Pons (tissue), 1 donor: ENCODE measurements at regions not wholly inside any gene's neighbourhood (a gene's known extent, or its start where the extent isn't known, plus 50 kb on each side); places are given as distances from the start of the nearest gene placed in this dataset.
A peak's percentile ranks its signal among the peaks of the same experiment; 100 is the strongest.
"Not testable (repeated sequence)": the region's sequence is repeated elsewhere in the genome, so short reads cannot be mapped to it uniquely, and the experiment has no call there.

Experiments
- DNase-seq: peaks from one replicate; pipeline ENCODE4 v3.0.0-alpha.2; 2016; ENCODE audit warnings: low spot score

DNA sequence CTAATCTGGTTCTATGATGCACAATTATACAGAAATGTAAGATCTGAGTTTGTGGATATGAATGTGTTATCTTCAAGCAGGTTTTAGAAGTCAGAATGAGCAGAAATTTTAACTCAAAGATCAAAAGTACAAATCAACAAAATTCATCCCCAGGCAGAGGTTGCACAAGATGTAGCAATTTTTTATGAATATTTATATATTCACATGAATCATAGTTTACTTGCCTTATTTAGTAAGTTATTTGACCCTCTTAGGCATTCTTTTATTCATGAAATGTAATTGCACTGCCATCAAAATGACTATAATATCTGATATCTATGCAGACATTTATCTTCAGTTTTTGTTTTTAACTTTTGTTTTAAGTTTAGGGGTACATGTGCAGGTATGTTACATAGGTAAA, 103.1 kb upstream of the DAZL start:
- DNase-seq, result no peak

DNA sequence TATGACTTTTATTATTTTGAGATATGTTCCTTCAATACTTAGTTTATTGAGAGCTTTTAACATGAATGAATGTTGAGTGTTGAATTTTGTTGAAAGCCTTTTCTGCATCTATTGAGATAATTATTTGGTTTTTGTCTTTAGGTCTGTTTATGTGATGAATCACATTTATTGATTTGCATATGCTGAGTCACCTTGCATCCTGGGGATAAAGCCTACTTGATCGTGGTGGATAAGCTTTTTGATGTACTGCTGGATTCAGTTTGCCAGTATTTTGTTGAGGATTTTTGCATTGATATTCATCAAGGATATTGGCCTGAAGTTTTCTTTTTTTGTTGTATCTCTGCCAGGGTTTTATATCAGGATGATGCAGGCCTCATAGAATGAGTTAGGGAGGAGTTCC, 106.5 kb upstream of the DAZL start:
- DNase-seq, result not testable (repeated sequence)

DNA sequence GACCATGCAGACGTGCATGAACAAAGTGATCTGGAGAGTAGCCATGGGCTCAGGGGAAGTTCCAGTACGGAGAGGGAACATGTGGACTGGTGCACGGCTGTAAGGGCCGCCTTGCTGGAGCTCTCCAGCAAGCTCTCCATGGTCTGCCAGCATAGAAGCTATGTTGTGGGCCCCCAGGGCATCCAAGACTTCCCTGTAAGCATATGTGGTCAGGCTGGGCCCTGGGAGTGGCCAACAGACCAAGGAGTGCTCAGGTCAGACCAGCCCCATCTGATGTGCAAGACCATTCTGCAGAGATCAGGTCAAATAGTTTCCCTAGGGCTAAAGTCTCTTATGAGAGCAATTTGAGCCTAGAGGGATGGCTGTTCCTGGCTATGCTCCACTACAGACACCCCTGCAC, 110.1 kb upstream of the DAZL start:
- no peak for DNase-seq

DNA sequence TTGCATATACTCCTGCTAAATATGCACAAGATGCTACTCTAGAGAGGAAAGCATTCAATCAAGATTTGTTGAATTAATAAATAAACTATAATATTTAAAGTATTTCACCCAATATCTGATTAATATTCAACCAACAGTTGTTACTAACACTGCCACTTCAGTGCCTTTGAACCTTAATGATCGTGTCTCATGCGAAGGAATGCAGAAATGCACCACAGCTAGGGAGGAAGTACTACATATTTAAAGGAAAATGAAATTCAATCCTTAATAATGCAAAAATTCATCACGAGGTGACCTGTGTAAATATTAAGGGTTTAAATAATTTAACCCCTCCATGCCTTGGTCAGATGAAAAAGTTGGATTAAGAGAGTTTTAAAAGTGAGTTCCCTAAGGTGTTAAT, 114.2 kb upstream of the DAZL start:
- DNase-seq, result no peak

DNA sequence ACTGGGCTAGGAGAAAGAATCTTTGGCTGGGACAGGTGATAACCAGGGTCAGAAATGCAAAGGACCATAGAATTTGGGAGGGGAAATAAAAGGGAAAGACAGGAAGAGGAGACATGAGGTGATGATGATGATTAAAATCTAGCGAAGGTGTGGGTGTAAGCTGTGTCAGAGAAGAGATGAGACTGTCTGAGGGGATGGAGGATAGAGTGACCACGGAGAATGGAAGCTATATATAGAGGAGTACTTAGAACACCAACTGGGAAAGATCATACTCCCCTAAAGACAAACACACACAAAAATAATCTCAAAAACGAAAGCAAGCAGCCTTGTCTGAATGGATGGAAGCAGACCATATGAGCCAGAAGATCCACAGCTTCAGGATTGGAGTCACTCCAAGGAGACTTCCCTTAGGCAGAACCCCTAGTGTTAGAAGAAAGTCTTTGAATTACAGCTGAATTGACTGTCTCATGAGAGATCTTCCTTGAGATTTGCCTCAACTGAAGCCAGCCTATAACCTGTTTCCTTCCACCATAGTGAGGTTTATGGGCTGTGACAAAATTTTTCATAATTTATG, 115.2 kb upstream of the DAZL start:
- no peak for DNase-seq

DNA sequence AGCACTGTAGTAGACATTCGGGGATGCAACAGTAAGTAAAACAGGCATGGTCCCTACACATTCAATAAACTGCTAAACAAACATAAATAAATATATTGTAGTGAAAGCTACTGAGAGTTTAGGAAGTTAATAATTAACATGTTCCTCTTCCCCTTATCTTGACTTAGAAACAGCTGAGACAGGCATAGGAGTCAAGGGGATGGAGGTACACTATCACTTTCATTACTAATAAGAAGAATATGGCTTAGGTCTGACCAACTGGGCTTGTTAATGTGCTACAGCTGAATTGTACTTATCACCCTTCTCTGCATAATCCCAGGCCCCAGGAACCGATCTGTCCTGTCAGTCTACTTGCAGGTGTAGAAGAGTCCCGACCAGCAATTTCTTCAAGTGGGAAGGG, 116.3 kb upstream of the DAZL start:
- no peak for DNase-seq

DNA sequence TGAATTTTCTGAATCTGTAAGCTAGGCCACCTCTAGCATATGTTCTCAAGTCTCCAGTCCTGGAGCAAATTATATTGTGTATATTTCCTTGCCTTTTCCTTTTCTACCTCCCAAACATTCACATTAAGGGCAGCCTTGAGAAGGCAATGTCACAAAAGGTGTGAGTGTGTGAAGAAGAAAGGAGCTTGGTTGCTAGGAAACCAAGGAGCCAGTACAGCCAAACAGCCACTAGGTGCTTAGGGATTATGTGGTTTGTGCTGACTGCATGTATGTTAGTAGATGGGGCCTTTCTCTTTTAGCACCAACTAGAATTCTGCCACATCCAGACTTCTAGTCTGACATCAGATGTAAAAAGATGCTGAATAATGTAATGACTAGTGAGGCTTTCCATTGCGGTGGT, 118.8 kb upstream of the DAZL start:
- DNase-seq, result peak; percentile 6

DNA sequence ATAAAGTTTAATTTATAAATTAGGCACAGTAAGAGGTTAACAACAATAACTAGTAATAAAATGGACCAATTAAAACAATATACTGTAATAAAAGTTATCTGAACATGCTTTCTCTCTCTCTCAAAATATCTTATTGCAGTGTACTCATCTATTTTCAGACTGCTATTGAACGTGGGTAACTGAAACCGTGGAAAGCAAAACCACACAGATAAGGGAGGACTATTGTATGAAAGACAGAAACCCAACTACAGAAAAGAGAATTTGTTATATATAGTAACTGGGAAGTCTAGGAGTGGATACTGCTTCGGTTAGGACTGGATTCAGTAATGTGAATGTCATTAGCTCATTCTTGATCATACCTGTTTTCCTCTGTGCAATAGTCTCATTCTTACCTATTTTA, 119.3 kb upstream of the DAZL start:
- DNase-seq, result no peak

DNA sequence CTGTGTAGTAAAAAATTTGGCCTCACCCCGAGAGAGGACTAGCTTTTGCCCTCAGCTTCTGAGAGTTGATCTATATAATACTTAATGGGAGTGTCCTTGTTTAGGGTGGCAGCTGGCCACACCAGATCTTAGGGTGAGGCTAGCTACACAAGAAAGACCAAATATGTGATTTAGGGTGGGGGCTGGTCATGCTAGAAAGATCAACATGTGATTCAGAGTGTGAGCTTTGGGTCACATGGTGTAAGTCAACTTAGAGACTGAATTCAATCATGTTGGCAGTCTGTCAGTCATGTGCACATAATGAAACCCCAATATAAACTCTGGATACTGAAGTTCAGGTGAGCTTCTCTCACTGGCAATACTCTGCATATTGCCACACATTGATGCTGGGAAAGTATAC, 120.7 kb upstream of the DAZL start:
- DNase-seq, result no peak

DNA sequence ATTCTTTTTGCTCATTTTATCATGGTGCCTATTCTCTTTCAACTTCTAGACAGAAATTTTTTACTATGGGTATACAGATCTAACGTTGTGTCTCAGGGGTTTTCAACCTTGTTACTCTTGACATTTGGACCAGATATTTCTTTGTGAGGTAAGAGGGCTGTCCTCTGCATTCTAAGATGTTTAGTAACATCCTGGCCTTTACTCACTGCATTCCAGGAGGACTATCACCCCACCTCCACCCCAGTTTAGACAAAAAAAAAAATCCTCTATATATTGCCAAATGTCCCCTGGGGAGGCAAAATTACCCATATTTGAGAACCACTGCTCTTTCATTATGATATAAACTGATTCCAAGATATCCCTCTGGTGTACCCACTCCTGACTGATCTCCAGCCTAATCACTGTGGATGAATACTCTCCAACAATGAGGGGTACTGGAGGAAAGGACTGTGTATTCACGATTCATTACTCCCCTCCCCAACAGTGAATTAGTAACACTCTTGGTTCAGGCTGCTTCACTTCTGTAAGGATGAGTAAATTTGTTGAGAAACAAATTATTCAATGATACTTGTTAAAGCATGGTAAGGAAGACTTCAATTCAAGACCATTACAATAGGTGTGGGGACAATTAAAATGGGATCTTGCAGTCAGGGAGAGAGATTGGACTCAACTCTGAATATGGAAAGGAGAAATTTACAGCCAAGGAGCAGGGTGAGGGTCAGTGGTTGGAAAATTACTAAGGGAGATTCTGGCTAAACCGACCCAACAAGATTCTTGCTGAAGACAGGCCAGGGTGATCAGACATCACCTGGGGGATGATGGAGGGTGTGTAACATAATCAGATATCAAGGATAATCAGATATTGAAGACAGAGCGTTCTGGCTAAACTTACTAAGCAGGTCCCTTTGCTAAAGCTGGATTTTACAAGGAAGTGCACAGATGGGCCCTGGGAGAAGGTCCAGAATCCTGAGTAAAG, 123.8 kb upstream of the DAZL start:
- DNase-seq, result no peak

DNA sequence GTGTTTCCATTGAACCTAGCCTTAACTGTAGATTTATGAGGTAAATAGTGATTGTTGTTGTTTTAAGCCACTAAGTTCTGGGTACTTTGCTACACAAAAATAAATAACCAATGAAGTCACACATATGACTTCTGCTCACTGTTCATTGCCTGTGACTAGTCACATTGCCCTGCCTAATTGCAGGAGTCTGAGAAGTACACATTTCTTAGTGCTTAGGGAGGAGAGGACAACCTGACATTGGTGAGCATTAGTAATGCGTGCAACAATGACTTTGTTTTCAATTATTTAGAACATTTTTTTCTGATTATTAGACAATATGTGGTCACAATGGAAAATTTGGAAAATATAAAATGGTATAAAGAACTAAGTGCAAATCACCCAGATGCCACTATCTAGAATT, 133.2 kb upstream of the DAZL start:
- DNase-seq, result no peak

DNA sequence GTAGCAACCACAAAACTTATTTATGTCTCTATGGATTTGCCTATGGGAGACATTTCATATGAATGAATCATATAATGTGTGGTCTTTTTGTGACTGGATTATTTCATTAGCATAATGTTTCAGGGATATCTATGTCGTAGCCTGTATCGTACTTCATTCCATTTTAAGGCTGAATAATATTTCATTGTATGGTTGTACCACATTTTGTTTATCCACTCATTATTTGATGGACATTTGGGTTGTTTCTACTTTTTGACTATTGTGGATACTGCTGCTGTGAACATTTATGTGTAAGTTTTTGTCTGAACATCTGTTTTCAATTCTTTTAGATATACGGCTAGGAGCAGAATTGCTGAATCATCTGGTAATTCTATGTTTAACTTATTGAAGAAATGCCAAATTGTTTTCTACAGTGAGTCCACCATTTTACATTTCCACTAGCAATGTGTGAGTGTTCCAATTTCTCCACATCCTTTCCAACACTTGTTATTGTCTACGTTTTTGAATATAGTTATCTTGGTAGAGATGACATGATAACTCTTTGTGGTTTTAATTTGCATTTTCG, 134.4 kb upstream of the DAZL start:
- no peak for DNase-seq

DNA sequence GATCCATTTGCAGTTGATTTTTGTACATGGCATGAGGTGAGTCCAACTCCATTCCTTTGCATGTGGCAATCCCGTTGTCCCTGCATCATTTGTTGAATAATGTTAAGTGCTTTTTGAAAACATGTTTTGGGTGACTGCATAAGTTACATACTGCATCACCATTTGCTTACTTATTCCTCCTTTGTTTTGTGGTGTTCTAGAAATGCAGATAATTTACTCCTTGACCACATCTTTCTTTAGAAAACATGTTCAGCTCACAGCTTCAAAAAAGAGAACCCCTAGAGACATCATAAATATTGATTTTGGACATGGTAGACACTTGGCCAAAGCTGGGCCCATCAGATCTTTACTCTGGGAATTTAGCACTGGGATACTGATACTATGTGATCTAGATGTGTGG, 135.3 kb upstream of the DAZL start:
- no peak for DNase-seq

DNA sequence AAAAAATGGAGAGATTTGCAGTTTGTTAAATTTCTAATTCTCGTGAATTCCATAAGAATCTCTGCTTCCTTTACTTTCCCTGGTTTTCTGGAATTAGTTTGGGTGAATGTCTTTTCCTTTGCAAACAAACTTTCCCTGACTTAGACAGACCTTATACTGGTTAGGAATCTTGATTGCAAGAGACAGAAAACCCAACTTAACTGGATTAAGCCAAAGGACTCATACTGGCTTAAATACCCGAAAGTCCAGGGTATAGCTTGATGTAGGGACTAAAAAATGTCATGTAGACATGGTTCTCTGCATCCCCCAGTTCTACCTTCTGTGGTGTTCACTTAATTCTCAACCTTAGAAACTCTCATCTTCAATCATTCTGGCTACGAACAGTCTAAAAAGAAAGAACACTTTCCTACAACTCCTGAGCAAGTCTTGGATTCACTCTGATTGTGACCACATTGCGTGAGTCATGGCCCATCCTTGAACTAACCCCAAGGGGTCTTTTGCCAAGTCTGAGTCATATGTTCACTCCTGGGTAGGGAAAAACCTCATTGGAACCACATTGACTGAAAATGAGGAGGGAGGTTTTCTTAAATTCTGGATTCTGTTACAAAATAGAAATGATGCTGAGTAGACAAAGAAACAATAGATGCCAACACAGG, 136.0 kb upstream of the DAZL start:
- DNase-seq, result no peak

DNA sequence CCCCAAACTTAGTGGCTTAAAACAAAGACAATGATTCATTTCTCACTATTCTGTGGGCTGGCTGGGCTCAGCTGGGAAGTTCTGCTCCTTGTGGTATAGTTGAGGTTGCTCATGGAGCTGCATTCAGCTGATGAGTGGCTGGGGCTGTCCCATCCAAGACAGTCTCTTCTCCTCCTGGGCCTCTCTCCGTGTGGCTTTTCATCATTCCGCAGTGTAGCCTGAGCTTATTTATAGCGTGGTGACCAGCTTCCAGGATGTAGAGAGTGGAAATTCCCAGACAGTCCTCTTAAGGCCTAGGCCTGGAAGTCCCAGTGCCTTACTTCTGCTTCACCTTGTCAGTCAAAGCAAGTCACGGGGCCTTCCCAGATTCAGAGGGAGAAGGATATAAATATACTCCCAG, 136.7 kb upstream of the DAZL start:
- DNase-seq, result no peak

DNA sequence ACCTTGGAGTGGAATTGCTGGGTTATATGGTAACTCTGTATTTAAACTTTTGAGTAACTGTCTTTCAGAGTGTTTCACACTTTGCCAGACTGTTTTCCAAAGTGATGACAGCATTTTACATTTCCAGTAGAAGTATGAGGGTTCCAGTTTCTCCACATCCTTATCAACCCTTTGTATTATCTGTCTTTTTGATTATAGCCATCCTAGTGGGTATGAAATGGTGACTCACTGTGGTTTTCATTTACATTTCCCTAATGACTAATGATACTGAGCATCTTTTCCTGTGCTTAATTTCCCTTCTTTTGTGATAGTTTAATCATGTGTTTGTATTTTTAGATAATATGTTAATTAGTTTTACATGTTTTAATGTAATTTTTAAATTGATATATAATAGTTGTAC, 138.1 kb upstream of the DAZL start:
- DNase-seq, result no peak

DNA sequence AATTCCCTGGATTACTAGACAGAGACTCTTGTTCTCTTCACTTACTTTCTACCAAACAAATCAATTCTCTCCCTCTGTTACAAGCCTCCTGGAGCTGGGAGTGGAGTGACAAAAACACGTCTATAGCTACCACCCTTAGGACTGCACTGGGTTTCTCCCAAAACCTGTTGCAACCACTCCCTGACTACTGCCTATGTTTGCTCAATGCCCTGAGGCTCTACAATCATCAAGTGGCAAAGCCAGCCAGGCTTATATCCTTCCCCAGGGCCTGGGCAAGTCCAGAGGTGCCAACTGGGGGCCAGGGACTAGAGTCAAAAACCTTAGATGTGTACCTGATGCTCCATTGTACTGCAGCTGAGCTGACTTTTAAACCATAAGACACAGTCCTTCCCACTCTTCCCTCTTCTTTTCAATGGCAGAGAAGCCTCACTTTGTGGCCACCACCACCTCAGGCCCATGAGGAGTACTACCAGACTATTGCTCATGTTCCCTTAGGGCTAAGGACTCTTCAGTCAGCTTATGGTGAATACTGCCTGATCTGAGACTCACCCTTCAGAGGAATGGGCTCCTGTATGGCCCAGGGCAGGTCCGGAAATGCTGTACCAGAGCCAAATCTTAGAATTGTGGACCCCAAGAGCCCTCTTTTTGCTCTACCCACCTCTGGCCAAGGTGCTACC, 125.4 kb upstream of the PLCL2 start:
- DNase-seq, result no peak

DNA sequence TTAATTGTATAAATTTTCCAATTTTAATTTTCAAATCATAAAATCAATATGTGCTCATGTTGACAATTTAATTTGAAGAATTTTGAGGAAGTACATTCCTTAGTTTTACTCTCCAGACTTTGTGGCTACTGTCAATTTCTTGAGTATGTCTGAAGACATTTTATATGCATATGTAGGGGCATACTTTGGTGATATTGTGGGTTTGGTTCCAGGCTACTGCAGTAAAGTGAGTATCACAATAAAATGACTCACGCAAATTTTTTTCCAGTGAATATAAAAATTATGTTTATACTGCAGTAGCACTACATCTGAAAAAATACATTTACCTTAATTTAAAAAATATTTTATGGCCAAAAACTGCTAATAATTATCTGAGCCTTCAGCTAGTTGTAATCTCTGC, 123.2 kb upstream of the PLCL2 start:
- DNase-seq, result no peak

DNA sequence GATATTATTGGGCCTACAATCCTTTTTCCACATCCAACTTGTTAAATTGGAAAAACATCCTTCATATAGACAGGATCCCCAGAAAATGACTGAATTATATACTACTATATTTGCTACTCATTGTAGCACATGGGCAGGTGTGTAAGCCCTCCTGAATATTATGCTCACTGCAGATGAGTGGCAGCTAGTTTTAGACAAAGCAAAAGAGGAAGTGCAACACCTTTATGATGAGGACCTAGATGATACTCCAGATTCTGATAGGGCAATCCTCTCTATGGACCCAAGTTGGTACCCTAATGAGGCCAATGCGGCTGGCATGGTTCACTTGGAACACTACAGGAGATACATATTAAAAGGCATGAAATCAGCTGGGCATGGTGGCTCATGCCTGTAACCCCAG, 119.1 kb upstream of the PLCL2 start:
- DNase-seq, result no peak

DNA sequence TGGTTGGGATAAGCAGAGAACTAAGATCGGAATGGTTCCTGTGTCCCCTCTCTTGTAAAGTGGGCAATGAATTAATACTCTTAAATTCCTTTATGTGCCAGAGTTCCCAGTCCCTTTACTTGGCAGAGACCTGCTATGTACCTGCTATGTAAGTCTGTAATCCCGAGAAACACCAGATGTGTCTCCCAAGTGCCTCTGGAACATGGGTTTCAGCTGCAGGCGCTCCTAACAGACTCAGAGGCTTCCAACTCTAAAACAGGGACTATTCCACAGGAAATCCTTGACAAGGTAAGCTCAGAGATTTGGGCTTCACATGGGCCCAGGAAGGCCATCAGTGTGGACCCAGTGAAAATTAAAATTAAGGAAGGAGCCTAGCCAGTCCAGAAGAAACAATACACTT, 117.7 kb upstream of the PLCL2 start:
- DNase-seq, result no peak

DNA sequence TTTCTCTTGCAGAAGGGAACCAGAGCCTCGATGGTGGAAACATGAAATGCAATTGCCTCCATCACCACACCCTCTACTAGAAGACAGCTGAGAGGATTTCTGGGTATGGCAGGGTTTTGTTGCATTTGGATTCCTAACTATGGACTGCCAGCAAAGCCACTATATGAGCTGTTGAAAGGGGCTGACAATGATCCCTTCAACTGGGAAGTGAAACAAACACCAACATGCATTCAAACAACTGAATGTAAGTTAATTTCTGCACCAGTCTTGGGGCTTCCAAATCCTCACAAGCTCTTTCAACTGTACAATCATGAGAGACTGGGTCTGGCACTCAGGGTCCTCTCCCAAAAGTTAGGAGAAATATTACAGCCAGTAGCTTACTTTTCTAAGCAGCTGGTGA, 116.7 kb upstream of the PLCL2 start:
- DNase-seq, result peak; percentile 43

DNA sequence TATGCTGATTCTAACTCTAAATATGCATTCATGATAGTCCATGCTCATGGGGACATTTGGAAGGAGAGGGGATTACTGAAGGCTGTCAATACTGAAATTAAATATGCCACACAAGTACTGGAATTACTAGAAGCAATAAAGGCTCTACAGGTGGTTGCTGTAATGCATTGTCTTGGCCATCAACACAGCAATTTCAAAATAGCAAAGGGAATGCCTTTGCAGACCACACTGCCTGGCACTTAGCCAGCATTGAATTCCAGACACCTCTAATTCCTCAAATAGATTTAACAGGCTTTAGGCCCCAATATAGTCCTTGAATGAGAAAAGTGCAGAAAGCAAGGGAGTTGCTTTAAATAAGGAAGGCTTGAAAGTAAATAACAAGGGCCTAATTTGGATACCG, 115.8 kb upstream of the PLCL2 start:
- DNase-seq, result no peak
